Suppressor macrophage treated with lipopolysaccharide for 1 hour (primary cell): ENCODE measurements at regions not wholly inside any gene's neighbourhood (a gene's known extent, or its start where the extent isn't known, plus 50 kb on each side); places are given as distances from the start of the nearest gene placed in this dataset.
"Not testable (repeated sequence)": the region's sequence is repeated elsewhere in the genome, so short reads cannot be mapped to it uniquely, and the experiment has no call there.

Experiments
- DNase-seq, 3 donors: peaks; one replicate each; pipeline ENCODE4 v3.0.0-alpha.2; 2020 to 2022

- no peak for DNase-seq
Measured at GRCh38 chr15:55126111-55126510, 70.6 kb downstream of the RSL24D1 start.

GRCh38 chr15:55124616-55125015 is 72.1 kb downstream of the RSL24D1 start:
- DNase-seq = no peak

- peak in 2 of 3 donors; percentile 5 to 33 for DNase-seq
Measured at GRCh38 chr15:55118344-55118870, 78.3 kb downstream of the RSL24D1 start.

GRCh38 chr15:55116636-55117035 is 80.1 kb downstream of the RSL24D1 start:
- peak; percentile 14 to 32 (median 22) for DNase-seq

GRCh38 chr15:55113736-55114135 is 83.0 kb downstream of the RSL24D1 start:
- DNase-seq = no peak

GRCh38 chr15:55112706-55113105 is 84.0 kb downstream of the RSL24D1 start:
- DNase-seq = no peak

GRCh38 chr15:55110446-55110845 is 86.3 kb downstream of the RSL24D1 start:
- no peak for DNase-seq

- peak; percentile 77 to 85 (median 84) for DNase-seq
Measured at GRCh38 chr15:55108858-55109518, 87.8 kb downstream of the RSL24D1 start.

GRCh38 chr15:55108448-55108847 is 88.3 kb downstream of the RSL24D1 start:
- no peak for DNase-seq

GRCh38 chr15:55106155-55106554 is 90.6 kb downstream of the RSL24D1 start:
- peak in 1 of 3 donors; percentile 17 for DNase-seq

GRCh38 chr15:55094136-55094535 is 102.6 kb downstream of the RSL24D1 start:
- DNase-seq = no peak

- no peak for DNase-seq
Measured at GRCh38 chr15:55088207-55088606, 108.5 kb downstream of the RSL24D1 start.

- DNase-seq = no peak
Measured at GRCh38 chr15:55084673-55085072, 112.1 kb downstream of the RSL24D1 start.

- no peak for DNase-seq
Measured at GRCh38 chr15:55084216-55084615, 112.5 kb downstream of the RSL24D1 start.

- peak in 1 of 3 donors; percentile 1 for DNase-seq
Measured at GRCh38 chr15:55077052-55077451, 119.7 kb downstream of the RSL24D1 start.

GRCh38 chr15:55074431-55074830 is 122.3 kb downstream of the RSL24D1 start:
- no peak for DNase-seq

GRCh38 chr15:55063970-55064369 is 132.8 kb downstream of the RSL24D1 start:
- DNase-seq = not testable (repeated sequence)

- no peak for DNase-seq
Measured at GRCh38 chr15:55060836-55061235, 135.9 kb downstream of the RSL24D1 start.

GRCh38 chr15:55056500-55056899 is 140.2 kb downstream of the RSL24D1 start:
- DNase-seq = no peak

- no peak for DNase-seq
Measured at GRCh38 chr15:55044162-55044561, 152.6 kb downstream of the RSL24D1 start.

- DNase-seq = peak; percentile 20 to 37 (median 29)
Measured at GRCh38 chr15:55037071-55037470, 159.7 kb downstream of the RSL24D1 start.

- no peak for DNase-seq
Measured at GRCh38 chr15:55035749-55036148, 161.0 kb downstream of the RSL24D1 start.

GRCh38 chr15:55033574-55033973 is 163.2 kb downstream of the RSL24D1 start:
- no peak for DNase-seq

- peak; percentile 62 to 65 (median 64) for DNase-seq
Measured at GRCh38 chr15:55031727-55032126, 165.0 kb downstream of the RSL24D1 start.

GRCh38 chr15:55026381-55026780 is 170.4 kb downstream of the RSL24D1 start:
- DNase-seq = peak; percentile 18 to 56 (median 43)
